ENCODE measurements at regions not wholly inside any gene's neighbourhood (a gene's known extent, or its start where the extent isn't known, plus 50 kb on each side); places are given as distances from the start of the nearest gene placed in this dataset.

DNA sequence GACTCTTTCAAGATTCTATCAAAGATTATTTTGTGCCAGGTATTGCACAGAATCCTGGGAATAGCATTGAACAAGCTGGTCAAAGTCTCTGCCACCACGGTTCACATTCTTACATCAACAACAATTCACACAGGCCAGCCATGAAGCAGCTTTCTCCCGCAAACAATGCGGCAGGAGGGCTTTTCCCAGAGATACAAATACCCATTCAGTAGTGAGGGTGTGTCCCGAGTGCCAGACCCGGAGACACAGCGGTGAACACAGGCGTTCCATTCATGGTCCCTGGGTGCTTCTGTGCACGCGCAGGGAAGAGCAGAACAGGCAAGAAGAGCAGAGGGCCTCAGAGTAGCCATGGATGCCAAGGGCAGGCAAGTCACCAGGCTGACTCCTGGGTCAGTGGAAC, 83.3 kb upstream of the PDE10A start:
- DNase-seq (ENCODE audit: low spot score), result no peak

- no peak for DNase-seq (ENCODE audit: low spot score)
These were observed 82.5 kb upstream of the PDE10A start for GRCh38 chr6:165745492-165745891.

- no peak for DNase-seq (ENCODE audit: low spot score)
These were observed 81.7 kb upstream of the PDE10A start for GRCh38 chr6:165744555-165745228.

DNA sequence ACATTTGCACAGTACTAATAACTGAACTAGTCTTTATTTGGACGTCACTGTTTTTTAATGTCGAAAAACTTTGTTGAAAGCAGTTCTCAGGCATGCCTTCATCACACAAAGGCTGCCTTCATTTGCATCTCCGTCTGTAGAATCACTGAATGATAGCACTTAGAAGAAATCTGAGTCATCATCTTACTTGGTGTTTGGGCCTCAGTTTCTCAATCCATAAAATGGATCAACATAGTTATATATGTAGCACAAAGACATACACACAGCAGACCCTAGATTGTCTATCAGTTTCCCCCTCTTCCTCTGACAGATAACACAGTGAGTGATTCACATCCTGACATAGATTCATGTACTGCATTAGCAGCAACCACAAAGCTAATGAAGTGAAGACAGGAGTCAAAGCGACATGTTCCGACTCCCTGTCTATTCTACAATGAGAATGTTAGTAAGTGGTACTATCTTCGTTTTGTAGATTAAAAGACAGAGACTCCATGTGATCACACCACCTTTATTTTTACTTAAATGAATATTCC, 80.4 kb upstream of the PDE10A start:
- DNase-seq (ENCODE audit: low spot score), result no peak

DNA sequence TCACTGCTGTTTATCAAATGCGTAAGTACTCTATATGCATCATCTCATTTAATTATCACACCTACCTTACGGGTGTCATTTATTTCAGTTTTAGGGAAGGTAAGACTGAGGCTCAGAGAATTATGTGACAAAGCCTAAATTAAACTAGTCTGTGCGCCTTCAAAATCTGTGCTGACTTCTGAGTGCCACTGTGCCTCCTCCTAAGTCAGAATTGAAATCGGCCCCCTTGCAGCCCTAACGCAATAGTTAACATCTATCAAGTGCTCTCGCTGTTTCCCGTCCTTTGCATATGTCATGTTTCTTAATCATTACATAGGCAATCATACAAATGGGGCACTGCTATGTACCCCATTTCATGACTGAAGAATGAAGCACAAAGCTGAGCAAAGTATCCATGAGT, 79.0 kb upstream of the PDE10A start:
- DNase-seq (ENCODE audit: low spot score), result no peak

DNA sequence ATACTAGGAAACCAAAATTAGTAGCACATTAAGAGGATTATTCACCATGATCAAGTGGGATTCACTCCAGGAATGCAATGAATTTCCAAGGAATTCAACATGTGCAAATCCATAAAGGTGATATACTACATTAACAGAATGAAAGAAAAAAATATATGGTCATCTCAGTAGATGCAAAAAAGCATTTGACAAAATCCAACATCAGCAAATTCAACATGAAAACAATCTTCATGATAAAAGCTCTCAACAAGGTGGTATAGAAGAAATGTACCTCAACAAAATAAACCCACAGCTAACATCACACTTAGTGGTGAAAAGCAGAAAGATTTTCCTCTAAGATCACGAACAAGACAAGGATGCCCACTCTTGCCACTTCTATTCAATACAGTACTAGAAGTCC, 74.4 kb upstream of the PDE10A start:
- no peak for DNase-seq (ENCODE audit: low spot score)

DNA sequence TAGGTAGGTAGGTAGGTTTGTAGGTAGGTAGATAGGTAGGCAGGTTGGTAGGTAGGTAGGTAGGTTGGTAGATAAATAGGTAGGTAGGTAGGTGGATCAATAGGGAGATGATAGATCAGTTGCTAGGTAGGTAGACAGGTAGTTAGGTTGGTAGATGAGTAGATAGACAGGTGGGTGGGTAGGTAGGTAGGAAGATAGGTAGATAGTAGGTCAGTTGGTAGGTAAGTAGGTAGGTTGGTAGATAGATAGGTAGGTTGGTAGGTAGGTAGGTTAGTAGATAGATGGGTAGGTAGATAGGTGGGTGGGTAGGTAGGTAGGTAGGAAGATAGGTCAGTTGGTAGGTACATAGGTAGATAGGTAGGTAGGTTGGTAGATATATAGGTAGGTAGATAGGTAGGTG, 72.0 kb upstream of the PDE10A start:
- DNase-seq (ENCODE audit: low spot score), result no peak

DNA sequence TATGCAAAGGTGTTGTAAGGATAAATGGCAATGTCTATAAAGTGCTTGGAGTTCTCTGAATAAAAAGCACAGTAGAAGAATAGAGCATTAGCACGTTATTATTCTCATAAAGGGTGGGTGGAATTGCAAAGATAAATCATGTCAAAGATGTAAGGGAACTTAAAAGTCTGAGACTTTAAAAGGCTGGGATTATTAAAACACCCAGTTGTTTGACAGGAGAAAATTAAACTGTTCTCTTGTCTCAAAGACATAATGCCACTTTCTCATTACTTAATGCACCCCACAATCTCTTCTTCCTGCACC, 70.4 kb upstream of the PDE10A start:
- no peak for DNase-seq (ENCODE audit: low spot score)

- no peak for DNase-seq (ENCODE audit: low spot score)
These were observed 69.9 kb upstream of the PDE10A start for GRCh38 chr6:165732696-165733488.

DNA sequence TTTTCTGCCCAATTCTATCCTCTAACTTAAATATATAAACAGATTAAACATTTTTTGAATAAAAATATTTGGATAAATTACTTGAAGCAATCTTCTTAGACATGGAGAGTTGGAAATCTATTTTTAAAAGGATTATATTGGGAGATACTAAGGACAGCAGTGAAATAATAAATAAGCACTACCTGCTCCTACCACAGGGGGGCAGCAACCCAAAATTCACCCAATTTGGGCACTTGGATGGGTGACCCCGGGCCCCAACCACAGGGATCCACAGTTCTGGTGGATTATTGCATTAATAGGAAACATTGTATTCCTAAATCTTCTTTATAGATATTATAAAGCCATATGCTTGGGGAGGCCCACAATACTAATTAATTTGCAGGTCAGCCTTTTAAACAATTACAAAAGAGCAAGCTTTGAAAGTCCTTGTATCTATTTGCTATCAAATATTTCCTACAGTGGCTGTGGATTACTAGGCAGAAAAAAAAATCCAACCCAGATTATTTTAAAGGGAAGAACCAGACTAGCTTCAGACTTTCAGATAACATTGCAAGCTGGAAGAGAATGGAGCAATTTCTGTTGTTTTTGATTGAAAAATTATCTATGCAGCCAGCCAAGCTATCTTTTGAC, 66.4 kb upstream of the PDE10A start:
- DNase-seq (ENCODE audit: low spot score), result peak; percentile 79

DNA sequence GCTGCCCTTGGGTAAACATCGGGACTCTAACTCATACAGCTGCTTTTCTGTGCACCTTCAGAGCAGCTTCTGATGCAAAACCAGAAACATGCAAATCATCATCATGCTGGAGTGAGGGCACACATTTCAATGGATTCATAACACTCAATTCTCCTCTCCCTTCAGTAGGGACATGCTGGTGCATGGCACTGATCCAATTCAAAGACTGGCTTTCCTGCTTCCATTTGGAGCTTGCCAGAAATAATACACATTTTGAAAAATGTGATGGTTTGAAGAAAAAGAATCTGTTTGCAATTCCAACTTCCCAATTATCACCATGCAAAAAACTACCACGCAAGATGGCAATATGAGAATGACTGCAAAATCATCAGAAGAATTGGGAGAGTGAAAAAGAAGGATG, 65.2 kb upstream of the PDE10A start:
- no peak for DNase-seq (ENCODE audit: low spot score)

GRCh38 chr6:165726965-165727381, 63.9 kb upstream of the PDE10A start:
- DNase-seq (ENCODE audit: low spot score), result peak; percentile 29

DNA sequence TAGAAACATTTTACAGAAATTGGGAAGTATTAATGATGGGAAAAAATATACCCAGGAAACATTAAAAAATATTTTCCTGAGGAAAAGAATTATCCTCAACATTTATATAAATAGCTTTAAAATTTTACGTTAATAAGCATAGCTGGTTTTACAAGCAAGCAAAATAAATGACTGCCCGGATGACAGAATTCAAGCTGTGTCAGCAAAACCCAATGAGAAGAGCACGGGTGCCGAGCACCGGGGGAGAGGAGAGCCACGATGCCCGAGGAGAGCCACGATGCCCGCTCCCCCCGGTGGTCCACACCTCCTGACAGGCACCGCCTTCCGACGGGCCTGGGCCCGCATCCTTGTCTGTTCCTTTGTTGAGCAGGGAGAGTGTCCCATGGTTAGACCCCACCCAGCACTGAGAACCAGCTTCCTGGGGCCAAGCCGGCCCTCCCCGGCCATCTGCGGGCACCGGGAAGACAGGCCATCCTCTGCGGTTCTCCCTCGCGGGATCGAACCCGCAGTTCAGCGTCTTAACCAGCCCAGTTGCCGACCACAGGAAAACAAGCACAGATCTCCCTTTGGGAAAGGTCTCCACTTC, 63.3 kb upstream of the PDE10A start:
- DNase-seq (ENCODE audit: low spot score), result no peak

DNA sequence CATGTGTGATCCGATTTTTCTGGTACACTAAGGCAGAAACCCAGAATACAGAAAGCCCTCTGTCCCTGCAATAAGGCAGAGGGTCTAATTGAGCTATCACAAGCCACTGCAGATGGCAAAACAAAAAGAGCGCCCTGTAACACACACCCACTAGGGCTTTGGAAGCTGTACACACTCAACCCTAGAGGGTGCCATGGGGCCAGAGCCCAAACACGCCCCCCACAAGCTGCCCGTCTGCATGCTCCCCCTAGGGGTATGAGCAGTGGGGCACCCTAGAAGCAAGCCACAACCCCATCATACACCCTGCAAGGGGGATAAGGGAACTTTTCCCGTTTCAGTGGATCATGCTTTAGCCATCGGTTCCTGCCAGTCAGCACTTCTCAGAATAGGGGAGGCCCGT, 62.2 kb upstream of the PDE10A start:
- peak; percentile 41 for DNase-seq (ENCODE audit: low spot score)

- no peak for DNase-seq (ENCODE audit: low spot score)
These were observed 60.3 kb upstream of the PDE10A start for GRCh38 chr6:165723326-165723725.

- DNase-seq (ENCODE audit: low spot score), result no peak
These were observed 59.0 kb upstream of the PDE10A start for GRCh38 chr6:165722022-165722421.

GRCh38 chr6:165721356-165721755, 58.3 kb upstream of the PDE10A start:
- DNase-seq (ENCODE audit: low spot score), result no peak

- no peak for DNase-seq (ENCODE audit: low spot score)
These were observed 55.5 kb upstream of the PDE10A start for GRCh38 chr6:165718491-165718891.

DNA sequence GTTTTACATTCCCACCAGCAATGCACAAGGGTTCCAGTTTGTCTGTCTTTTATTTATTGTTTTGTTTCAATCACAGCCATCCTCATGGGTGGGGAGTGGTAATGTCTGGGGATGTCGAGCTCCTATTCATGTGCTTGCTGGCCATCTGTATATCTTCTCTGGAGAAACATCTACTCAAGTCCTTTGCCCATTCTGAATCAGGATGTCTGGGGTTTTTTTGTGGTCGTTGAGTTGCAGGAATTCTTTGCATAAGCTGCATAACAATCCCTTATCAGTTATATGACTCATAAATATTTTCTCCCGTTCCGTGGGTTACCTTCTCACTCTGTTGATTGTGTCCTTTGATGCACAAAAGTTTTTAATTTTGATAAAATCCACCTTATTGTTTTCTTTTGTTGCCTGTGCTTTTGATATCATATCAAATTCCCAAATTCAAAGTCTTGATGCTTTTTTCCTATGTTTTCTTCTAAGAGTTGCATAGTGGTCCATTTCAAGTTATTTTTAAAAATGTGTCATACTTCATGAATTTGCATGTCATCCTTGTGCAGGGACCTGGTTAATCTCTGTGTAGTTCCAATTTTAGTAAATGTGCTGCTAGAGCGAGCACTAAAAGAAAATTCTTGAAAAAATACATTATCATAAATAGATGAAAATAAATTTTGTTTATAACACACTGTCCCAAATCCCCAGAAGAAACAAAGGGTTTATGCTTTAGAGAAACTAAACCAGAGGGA, 54.9 kb upstream of the PDE10A start:
- DNase-seq (ENCODE audit: low spot score), result no peak

- no peak for DNase-seq (ENCODE audit: low spot score)
These were observed 53.8 kb upstream of the PDE10A start for GRCh38 chr6:165716886-165717285.

- DNase-seq (ENCODE audit: low spot score), result no peak
These were observed 52.4 kb upstream of the PDE10A start for GRCh38 chr6:165715428-165715827.

- DNase-seq (ENCODE audit: low spot score), result no peak
These were observed 51.9 kb upstream of the PDE10A start for GRCh38 chr6:165714907-165715306.

Measured in iPS-NIHi11 (cell line).